Lung microvascular endothelial cell (primary cell): ENCODE measurements at regions not wholly inside any gene's neighbourhood (a gene's known extent, or its start where the extent isn't known, plus 50 kb on each side); places are given as distances from the start of the nearest gene placed in this dataset.
A peak's percentile ranks its signal among the peaks of the same experiment; 100 is the strongest.
"Not testable (repeated sequence)": the region's sequence is repeated elsewhere in the genome, so short reads cannot be mapped to it uniquely, and the experiment has no call there.

Experiments
- DNase-seq, 2 donors: peaks; one replicate each; pipeline versions ENCODE4 v3.0.0 to v3.0.0-alpha.2; 2010; ENCODE audit warnings: low read depth in 2 of 2

DNA sequence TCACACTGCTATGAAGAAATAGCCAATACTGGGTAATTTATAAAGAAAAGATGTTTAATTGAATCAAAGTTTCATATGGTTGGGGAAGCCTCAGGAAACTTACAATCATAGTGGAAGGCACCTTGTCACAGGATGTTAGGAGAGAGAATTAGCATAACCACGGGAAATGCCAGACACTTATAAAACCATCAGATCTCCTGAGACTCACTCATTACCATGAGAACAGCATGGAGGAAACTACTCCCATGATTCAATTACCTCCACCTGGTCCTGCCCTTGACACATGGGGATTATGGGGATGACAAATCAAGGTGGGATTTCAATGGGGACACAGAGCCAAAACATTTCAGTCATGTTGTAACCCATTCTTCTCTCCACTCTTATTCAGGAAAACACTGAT lies 472.9 kb upstream of the FSIP2 start:
- no peak for DNase-seq

- DNase-seq = no peak
These were observed 470.0 kb upstream of the FSIP2 start for GRCh38 chr2:185268651-185269050.

- DNase-seq = no peak
These were observed 463.7 kb upstream of the FSIP2 start for GRCh38 chr2:185274718-185275484.

DNA sequence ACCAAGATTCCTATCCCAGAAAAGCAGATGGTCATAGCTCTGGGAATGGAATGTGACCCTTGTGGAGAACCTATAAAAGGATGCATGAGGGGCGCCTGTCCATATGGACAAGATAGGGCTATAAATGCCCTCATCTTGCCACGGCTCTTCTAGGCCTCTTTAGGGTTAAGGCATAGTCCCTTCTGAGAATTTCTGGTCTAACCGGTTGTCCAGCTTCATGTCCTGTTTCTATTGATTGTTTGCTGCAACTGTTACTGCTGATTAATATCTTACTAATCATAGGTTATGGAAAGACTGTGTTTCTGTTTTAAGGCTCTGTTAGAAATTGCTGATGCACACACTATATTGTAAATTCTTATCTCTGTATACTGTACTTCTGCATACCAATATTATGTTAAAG lies 462.6 kb upstream of the FSIP2 start:
- DNase-seq = not testable (repeated sequence)

DNA sequence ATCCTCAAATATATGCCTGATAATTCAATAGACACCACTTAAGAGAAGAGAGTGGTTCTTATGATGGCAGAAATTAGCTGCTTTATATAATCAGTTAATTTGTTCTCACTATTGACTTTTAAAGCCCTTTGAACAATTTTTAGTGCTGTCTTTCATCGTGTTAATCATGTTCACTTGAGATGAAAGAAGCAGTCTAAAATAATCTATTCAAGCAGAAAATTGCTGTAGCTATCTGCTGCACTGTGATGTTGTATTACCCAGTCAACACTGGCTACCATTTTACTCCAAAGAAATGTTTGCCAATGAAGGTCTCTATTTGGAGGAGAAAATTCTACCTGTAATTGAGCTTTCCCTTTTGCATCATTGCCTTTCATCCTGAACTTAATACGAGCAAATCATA lies 459.8 kb upstream of the FSIP2 start:
- no peak for DNase-seq

GRCh38 chr2:185279999-185280398 lies 458.6 kb upstream of the FSIP2 start:
- DNase-seq = peak in 1 of 2 donors; percentile 18

DNA sequence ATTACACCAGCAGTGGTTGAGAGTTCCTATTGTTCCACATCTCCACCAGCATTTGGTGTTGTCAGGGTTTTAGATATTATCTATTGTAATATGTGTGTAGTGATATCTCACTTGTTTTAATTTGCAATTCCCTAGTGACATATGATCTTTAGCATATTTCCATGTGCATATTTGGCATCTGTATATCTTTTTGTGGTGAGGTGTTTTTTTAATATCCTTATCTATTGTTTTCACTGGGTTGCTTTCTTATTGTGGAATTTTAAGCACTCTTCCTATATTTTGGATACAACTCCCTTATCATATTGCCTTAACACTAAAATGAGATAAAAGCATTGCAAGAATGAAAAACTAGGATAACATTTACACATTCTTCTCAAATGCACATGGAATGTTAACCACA lies 453.9 kb upstream of the FSIP2 start:
- DNase-seq = no peak

DNA sequence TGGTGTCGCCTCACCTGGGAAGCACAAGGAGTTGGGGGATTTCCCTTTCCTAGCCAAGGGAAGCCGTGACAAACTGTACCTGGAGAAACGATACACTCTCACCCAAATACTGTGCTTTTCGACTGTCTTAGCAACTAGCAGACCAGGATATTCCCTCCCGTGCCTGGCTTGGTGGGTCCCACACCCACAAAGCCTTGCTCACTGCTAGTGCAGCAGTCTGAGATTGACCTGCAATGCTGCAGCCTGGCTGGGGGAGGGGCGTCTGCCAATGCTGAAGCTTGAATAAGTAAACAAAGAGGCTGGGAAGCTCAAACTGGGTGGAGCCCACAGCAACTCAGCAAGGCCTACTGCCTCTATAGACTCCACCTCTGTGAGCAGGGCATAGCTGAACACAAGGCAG lies 448.6 kb upstream of the FSIP2 start:
- DNase-seq = not testable (repeated sequence)

- DNase-seq = peak; percentile 45 to 61
These were observed 447.5 kb upstream of the FSIP2 start for GRCh38 chr2:185291035-185291647.

GRCh38 chr2:185299867-185300266 lies 438.7 kb upstream of the FSIP2 start:
- DNase-seq = no peak

GRCh38 chr2:185306119-185306518 lies 432.5 kb upstream of the FSIP2 start:
- DNase-seq = no peak

GRCh38 chr2:185316383-185316782 lies 422.2 kb upstream of the FSIP2 start:
- DNase-seq = no peak

DNA sequence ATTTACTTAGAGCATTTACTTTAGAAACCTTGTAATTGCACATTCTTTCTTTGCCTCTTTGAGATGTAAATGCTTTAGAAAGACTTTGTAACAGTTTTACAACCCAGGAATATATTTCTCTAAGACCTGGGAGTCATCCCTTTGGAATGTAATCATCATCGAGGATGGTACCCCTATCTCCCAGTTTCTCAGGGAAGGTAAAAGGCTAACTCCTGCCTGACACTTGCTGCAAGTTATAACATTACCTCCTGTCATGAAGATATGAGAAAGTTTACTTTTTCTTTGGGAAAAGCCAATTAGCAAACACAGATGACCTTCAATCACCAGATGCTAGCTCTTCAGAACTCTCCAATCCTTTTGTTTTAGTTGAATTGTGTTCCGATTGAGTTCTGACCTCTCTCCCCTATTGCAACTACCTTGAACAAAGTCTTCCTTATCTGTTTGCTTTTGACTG lies 420.3 kb upstream of the FSIP2 start:
- no peak for DNase-seq

DNA sequence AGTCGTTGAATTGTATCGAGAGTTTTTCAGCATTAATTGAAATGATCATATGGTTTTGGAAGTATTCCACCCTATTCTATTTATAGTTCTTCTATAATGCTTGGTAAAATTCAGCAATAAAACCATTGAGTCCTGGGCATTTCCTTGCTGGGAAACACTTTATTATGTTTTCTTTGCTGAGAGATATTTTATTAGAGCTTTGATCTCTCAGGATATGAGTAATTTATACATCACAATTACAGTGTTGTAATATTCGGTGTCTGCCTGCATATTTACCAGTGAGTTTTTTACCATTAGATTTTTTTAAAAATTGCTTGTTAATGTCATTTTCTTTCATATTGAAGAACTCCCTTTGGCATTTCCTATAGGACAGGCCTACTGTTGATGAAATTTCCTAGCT lies 402.7 kb upstream of the FSIP2 start:
- DNase-seq = no peak

DNA sequence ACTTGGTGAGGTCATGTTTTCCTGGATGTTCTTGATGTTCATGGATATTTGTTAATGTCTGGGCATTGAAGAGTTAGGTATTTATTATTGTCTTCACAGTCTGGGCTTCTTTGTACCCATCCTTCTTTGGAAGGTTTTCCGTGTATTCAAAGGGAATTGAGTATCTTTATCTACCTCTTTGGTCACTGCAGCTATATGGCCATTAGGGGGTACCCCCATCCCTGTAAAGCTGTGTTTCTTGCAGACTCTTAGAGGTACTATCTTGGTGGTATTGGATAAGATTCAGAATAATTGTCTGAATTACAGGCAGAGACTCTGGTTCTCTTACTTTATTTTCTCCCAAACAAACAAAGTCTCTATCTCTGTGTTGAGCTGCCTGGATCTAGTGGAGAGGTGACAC lies 401.6 kb upstream of the FSIP2 start:
- DNase-seq = no peak

DNA sequence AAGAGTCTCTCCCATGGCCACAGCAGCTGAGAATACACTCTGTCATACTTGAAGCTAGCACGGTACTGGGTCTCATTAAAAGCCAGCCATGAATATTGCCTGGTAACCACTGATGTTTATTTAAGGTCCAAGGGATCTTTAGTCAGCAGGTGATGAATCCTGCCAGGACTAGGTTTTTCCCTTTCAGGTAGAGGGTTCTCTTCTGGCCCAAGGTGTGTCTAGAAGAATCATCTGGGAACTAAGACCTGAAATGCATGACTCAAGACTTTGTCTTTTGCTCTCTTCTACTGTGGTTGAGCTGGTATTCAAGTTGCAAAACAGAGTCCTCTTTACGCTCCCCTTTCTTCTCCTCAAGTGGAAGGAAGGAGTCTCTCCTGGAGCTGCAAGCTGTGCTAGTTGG lies 400.5 kb upstream of the FSIP2 start:
- no peak for DNase-seq

- DNase-seq = no peak
These were observed 391.2 kb upstream of the FSIP2 start for GRCh38 chr2:185347445-185347844.

DNA sequence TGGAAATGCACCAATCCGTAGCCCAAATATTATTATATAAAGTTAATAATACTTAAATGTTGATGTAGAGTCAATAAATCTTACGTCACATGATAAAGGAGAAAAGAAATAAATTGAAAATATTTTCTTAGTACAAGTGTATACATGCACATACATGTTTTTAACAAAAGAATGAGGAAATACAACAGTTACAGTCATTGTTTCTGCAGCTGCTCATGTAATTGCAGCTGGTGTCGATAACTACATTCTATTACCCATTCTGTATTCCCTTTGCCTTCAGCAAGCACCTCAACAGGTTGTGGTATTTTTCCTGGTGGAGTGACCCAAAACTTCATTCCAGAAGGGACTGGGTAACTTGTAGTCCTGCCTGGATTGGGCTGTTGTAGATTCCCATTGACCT lies 377.8 kb upstream of the FSIP2 start:
- no peak for DNase-seq

DNA sequence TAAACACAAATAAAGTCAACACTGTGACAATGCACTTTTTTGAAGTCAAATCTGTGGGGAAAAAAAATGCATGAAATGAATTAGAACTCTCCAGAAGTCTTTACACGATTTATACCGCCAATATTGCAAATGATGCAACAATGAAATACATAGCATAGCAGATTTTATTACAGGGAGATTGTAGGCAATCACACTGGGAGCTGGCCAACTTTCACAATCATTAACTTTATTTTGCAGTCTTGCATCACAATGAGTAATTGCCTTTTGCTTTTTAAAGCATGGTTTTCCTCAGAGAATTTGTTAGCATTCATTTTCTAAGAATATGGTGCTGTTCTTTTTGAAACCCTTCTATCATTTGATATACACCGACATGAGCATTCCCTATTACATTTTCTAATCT lies 366.4 kb upstream of the FSIP2 start:
- DNase-seq = no peak

DNA sequence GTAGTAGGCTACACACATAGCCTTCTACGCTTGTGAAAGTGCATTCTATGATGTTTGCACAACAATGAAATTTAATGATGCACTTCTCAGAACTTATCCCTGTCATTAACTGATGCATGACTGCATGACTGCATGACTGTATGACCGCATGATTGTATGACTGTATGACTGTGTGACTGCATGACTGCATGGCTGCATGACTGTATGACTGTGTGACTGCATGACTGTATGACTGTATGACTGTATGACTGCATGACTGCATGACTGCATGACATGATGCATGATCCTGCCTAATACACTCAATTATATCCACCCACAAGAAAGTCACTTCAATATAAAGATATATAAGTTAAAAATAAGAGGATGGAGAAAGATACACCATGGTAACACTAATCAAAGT lies 365.4 kb upstream of the FSIP2 start:
- no peak for DNase-seq

GRCh38 chr2:185374878-185375277 lies 363.7 kb upstream of the FSIP2 start:
- no peak for DNase-seq

GRCh38 chr2:185375731-185376130 lies 362.9 kb upstream of the FSIP2 start:
- no peak for DNase-seq

GRCh38 chr2:185381631-185382030 lies 357.0 kb upstream of the FSIP2 start:
- DNase-seq = no peak
